Astrocyte of the cerebellum (primary cell): ENCODE measurements at regions not wholly inside any gene's neighbourhood (a gene's known extent, or its start where the extent isn't known, plus 50 kb on each side); places are given as distances from the start of the nearest gene placed in this dataset.

Source experiments
- DNase-seq: peaks from one replicate; pipeline ENCODE4 v3.0.0-alpha.2; 2011; ENCODE audit warnings: low read depth
- H3K4me3 ChIP-seq: 2 replicates; pipeline ENCODE4 v1.5.1; 2011; ENCODE audit warnings: mild to moderate bottlenecking, low read depth, low read length, moderate library complexity
- in situ Hi-C: cut with HindIII; loops from 2 replicates; pipeline ENCODE4 v1.10.0; 2017; ENCODE audit warnings: low sequenced_read_pairs
- TF ChIP-seq, protein P1 (sequence below): IDR thresholded peaks from 2 replicates; pipeline ENCODE4 v1.5.1; 2012; ENCODE audit warnings: low read length, low read depth, moderate library complexity, mild to moderate bottlenecking; ENCODE audit errors: missing control alignments

DNA sequence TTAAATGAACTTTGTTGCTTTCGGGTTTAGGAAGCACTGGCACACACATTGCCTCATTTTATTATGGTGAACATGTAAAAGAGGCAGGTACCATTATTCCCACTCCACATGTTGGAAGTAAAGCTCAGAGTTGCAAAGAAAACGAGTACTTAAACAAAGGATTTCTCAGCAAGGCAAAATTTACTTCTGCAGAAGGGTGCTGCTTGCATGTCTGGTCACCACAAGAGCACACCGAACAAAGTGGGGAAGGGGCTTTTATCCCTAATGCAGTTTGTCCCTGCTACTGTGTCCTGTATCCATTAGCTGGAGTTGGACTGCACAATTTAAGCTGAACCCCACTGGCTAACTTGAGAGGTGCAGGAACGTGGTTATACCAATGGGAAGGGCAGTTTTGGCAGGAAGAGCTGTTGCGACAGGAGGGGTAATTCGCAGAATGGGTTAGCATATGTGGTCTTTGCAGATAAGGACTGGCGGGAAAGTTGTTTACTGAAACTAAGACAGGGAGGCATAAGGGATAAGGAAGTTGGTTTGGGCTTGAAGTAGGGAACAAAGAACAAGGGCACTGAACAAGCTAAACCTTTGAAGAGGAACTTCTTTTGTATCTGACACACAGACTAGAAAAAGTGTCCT, 545.5 kb downstream of the UQCRFS1 start:
- TF ChIP-seq, protein P1, sequence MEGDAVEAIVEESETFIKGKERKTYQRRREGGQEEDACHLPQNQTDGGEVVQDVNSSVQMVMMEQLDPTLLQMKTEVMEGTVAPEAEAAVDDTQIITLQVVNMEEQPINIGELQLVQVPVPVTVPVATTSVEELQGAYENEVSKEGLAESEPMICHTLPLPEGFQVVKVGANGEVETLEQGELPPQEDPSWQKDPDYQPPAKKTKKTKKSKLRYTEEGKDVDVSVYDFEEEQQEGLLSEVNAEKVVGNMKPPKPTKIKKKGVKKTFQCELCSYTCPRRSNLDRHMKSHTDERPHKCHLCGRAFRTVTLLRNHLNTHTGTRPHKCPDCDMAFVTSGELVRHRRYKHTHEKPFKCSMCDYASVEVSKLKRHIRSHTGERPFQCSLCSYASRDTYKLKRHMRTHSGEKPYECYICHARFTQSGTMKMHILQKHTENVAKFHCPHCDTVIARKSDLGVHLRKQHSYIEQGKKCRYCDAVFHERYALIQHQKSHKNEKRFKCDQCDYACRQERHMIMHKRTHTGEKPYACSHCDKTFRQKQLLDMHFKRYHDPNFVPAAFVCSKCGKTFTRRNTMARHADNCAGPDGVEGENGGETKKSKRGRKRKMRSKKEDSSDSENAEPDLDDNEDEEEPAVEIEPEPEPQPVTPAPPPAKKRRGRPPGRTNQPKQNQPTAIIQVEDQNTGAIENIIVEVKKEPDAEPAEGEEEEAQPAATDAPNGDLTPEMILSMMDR, result no peak
- H3K4me3 ChIP-seq, result no peak overlapping the region
- in situ Hi-C loops, result no loop called here
- no peak for DNase-seq

DNA sequence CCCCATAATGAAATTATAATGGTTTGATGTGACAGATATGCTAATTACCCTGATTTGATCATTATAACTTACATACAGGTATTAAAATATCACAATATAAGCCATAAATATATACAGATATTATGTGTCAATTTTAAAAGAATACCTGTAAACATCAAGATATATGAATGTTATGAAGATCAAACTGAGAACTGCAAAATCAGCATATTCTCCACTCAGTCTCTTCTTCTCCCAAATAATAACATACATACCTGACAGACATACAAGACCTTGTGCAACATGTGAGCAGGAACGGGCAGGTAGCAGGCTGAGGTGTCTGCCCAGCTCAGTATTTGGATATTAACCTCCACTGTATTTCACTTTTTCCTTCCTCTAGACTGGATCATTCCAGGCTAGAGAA, 547.2 kb downstream of the UQCRFS1 start:
- no peak overlapping the region for H3K4me3 ChIP-seq
- DNase-seq, result no peak
- TF ChIP-seq, protein P1, result no peak
- in situ Hi-C loops, result no loop called here

DNA sequence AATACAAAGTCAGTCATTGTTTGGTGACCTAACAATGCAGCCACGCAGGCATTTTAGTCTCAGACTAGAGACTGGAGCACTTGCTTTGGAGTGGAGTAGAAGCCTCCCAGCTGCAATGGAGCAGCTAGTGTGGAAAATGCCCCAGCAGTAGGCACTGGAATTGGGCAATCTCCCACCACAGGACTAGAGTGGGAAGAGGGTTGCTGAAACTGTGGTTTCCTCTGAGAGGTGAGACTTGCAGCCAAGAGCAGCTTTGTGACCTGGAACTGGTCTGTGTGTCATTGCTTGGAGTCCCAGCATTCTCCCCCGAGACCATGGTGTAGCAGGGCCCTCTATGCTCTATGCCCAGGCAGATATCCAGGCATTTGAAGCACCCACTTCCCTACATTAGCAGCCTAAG, 556.3 kb downstream of the UQCRFS1 start:
- no peak for DNase-seq
- in situ Hi-C loops, result no loop called here
- no peak overlapping the region for H3K4me3 ChIP-seq
- TF ChIP-seq, protein P1, result no peak

DNA sequence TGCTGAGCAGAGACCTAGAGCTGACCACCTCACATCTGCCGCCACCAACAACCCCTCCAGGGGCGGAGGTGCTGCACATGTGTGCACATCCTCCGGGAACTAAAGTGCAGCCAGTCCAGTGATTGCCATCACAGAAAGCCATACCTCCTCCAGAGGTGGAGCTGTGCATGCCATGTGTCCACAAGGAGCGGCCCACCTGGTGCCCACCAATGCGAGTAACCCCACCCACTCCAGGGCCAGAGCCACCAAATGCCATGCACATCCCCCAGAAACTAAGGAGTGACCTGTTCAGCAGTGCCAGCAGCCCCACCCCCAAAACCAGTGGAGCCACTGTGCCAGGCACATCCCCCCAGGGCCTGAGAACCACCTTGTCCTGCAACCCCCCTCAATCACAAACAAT, 557.9 kb downstream of the UQCRFS1 start:
- DNase-seq, result no peak
- no peak overlapping the region for H3K4me3 ChIP-seq
- in situ Hi-C loops, result no loop called here

DNA sequence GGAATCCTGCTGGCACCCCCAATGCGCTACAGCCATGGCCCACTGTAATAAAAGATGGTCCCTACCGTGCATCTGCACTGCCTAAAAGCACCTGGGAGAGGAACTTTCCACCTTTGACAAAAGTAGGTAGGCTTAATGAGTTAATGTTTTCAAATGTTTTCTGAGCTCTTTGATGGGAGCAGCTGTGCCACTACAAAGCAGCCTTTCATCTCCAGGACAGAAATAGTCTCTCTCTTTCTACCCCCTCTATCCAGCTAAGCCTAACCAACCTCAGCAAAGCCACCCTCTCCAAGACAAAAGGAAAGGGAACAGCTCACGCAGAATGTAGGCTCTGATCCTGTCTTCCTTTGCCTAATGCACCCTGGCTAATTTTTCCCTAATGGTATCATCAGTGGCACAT, 560.2 kb downstream of the UQCRFS1 start:
- in situ Hi-C loops, result no loop called here
- DNase-seq, result no peak
- TF ChIP-seq, protein P1, result no peak
- no peak overlapping the region for H3K4me3 ChIP-seq

More for the DNA sequence above, 557.9 kb downstream of the UQCRFS1 start:
- TF ChIP-seq, protein P1, result no peak

DNA sequence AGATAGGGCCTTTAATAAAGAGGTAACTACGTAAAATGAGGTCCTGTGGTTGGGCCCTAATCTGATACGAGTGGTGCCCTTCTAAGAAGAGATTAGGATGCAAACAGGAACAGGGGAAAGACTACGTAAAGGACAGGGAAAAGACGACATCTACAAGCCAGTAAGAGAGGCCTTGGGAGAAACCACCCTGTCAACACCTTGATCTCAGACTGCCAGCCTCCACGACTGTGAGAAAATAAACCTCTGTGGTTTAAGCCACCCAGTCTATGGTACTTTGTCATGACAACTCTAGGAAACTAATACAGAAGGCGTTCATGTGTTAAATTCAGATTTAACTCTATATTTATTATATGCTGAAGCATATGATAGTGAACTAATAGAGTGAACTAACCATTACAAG, 566.3 kb downstream of the UQCRFS1 start:
- in situ Hi-C loops, result no loop called here
- H3K4me3 ChIP-seq, result no peak overlapping the region
- TF ChIP-seq, protein P1, result no peak
- DNase-seq, result no peak
